Thyroid gland (tissue), 4 donors: ENCODE measurements at regions not wholly inside any gene's neighbourhood (a gene's known extent, or its start where the extent isn't known, plus 50 kb on each side); places are given as distances from the start of the nearest gene placed in this dataset.

Experiments used
- CTCF ChIP-seq, 6 experiments: fragments of 200-600 bp in 3 of 6; fragments of 450-650 bp in 3 of 6; sonication (generic) in 3 of 6; IDR thresholded peaks; one replicate each; pipeline ENCODE4 v1.5.1; 2016 to 2019; ENCODE audit warnings: antibody characterized with exemption in 6 of 6, mild to moderate bottlenecking in 2 of 6, inconsistent platforms in 1 of 6, moderate library complexity in 1 of 6
- POLR2A ChIP-seq, 2 donors: fragments of 450-650 bp; IDR thresholded peaks; one replicate each; pipeline ENCODE4 v1.6.1; 2017; ENCODE audit warnings: antibody characterized with exemption in 2 of 2, mild to moderate bottlenecking in 2 of 2, moderate library complexity in 1 of 2

DNA sequence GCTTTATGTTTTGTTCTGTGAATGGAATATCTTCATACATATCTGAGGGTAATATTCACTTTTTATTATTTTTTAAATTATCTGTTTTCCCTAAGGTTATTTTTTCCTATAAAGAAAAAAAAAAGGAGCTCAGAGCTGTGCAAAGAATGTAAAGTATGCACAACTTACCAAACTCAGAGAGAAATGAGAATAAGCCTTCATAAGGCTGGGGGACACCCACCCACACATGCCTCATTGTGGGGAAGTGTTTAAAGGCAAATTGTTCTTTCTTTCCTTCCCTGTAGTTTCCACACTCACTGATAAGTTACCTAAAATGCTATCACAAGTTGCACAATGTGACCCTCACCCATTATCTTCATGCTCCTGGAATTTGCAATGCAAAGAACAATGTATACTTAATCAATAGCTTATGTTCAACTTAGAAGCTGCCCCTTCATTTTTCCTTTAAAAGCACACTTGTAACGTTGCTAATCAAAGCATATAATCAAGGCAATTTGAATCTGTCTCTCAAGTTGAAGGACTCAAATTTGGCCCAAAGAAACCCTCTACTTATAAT lies 108.1 kb downstream of the GNAT3 start:
- TF ChIP-seq POLR2A (IDR thresholded peaks at IDR 0.05) = no peak
- TF ChIP-seq CTCF (IDR thresholded peaks at IDR 0.05) = no peak
